ENCODE measurements at regions not wholly inside any gene's neighbourhood (a gene's known extent, or its start where the extent isn't known, plus 50 kb on each side); places are given as distances from the start of the nearest gene placed in this dataset.

DNA sequence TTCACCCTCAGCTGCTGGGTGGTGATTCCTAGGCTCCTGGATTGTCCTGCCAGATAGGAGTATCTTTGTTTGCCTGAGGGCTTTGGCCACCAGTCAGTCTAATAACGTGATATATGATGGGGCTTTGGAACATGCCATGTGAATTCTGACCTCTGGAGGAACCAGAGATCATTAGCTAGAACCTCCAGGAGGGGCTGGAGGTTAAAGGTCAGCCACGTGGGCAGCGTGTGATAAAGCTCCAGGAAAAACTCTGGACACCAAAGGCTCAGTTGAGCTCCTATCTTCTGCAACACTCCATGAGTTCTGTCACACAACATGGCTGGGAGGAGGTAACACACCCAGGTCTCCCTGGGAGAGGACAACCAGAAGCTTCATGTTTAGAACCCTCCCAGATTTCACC is 251.1 kb downstream of the DAD1 start:
- DNase-seq (ENCODE audit: low read depth in 2 of 2): no peak

DNA sequence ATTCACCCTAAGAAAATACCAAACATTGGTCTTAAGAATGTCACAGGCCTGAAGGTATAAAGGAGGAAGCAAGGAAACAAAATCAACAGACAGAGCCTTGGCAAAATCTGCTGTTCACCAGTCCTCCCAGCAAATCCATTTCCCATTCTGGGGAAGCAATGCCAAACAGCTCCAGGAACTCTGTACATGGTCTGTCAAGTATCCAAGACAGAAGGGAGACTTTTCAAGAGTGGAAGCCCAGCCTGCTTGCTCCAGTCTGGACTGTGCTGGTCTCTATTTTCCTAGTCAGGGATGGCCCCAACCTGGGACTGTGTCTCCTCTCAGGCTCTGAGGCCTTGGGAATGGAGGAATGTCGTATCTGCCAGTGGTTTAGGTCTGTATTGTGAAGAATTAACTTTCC is 251.5 kb downstream of the DAD1 start:
- no peak for DNase-seq (ENCODE audit: low read depth in 2 of 2)

DNA sequence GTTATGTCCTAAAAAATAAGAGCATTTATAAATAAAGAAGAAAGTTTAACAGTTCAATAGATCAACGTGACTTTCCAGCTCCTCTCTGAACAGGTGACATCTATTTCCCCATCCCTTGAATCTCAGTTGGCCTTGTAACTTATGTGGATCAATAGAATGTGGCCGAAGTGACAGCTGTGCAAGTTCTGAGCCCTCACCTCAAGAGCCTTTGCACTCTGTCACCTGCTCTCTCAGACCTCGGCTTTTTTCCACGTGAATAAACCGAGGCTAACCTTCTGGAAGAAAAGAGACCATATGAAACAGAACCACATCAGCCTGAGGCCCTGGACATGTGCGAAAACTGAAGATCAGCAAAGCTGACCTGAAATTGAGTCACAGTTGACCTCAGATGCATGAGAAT is 253.0 kb downstream of the DAD1 start:
- no peak for DNase-seq (ENCODE audit: low read depth in 2 of 2)

DNA sequence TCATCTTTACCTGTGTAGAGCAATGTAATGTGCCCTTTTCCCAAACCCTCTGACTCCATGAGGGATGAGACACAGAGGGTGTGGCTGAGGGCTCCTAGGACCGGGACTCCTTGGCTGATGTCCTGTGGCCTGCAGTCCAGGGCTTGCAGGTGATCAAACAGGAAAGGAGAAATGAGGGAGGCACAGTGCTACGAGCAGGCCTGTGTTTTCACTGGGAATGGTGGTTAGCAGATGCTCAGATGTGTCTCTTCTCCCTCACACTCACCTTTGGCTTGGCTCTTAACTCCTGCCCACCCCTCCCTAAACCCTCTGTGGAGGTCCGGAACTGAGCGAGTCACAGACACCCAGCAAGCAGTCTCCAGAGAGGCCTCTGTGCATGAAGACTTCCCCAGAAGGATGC is 254.4 kb downstream of the DAD1 start:
- DNase-seq (ENCODE audit: low read depth in 2 of 2): no peak

DNA sequence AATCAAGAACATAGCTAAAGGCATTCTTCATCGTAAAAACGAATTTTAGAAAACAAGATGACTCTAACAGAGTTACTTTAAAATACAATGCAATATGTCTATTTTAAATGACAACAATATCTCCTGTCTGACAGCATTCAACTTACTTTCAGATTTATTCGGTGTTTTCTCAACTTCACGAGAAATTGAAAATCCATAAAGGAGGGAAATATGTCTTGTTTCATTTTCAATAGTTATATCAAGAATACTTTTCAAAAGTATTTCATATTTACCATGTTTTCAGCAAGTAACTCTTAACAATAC is 254.8 kb downstream of the DAD1 start:
- DNase-seq (ENCODE audit: low read depth in 2 of 2): no peak

DNA sequence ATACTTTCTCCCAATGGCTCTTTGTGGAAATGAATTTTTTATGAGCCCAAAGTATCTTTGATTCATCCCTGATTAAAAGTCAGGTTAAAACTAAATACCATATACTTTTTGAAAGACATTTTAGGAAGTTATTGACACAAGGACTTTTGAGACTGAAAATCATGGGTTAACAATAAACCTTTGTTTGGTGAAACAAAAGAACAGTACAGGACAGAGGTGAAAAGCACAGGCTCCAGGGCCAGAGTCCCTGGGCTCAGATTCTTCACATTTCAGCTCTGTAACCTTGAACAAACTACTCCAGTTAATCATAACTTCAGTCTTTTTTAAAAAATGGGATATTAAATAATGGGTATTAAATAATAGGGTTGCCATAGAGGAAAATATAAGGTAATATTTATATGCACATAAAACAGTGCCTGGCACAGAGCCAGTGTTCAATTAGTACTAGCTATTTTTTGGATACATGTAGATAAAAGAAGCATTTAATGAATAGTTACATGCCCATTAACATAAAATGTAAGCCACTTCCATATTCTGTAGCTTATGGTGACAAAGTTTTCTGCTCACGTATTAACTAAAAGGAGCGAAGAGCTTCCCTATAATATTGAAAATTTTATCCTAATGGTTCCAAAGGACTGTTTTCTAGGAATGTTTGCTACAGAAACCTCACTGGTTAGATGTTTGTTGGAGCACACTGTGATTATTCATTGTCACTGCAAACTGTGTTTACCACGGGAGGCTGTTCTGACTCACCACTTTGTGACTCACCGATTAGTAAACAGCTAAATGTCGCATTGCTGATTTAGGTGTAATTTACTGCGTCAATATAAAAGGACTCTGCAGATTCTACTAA is 255.4 kb downstream of the DAD1 start:
- DNase-seq (ENCODE audit: low read depth in 2 of 2): no peak

DNA sequence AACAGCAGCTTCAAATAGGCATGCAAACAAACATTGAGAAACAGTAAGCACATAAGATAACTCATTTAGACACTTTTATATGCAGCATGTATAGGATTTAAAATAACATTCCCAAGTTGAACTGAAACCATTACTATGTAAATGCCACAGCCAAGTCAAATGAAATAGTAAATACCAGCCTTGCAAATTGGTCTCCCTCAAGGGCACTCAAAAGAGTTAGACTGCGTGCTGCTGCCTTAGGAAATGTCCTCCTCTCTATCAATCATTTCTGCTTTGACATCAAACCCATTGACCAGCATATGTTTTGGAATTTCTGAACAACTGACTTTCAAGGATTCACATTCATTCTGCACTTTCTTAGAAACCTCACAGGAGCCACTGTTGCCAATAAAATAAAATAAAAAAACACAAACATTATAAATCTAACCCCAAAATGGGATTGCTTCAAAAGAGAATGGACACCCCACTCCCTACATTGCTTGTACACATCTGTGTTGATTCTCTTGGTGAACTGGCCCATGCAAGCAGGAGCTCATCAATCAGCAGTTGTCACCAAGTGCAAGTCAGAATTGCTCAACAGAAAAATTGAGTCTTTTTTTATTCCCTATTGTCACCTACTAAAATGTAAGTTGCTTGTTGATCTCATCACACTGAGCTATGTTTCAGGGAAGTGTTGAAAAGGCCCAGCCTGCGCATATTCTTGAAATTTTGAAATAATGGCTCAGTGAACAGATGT is 256.2 kb downstream of the DAD1 start:
- no peak for DNase-seq (ENCODE audit: low read depth in 2 of 2)

DNA sequence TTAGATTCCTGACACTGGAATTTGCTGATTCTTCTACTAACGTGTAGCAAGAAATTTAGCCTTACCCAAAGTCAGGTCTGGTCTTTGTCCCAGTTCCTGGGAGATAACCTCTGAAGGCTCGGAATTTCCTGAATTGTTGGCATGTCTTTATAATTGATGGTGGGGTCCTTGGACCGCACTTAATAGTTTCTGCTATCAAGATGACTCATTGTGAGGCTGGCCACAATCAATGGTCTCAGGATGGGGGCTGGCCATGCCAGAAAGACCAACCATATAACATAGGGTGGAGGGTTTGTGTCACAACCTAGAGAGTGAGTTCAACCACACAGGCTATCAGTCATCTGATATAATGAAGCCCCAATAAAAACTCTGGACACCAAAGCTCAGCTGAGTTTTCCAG is 259.7 kb downstream of the DAD1 start:
- no peak for DNase-seq (ENCODE audit: low read depth in 2 of 2)

DNA sequence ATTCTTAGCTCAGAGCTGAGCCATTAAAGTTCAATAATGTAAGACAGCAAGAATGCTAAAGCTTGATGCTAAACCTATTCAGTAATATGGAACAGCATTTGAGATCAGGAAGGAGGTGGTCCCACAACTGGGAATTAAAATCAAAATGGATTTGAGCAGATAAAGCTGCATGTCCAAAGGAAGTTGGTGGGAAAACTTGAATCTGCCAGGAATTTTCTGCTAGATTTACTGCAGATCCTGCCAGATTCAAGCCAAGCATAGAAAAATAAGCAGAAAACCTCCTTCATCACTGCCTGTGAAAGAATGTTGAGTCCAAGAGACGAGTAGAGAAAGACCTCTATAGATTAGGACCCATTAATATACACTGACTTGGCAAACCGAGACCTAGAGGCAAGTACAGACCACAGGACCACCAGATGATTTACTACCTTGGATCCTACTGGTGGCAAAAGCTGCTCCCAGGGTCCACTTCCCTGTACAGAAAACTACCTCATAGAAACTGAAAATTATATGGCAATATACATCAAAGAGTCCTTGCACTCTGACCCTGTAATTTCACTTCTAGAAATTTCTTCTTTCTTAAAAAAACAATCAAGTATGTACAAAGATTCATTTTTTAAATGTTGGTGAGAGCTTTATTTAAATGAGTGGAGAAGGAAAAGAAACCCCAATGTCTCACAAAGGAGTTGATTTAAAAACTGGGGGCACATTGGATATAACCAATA is 263.2 kb downstream of the DAD1 start:
- no peak for DNase-seq (ENCODE audit: low read depth in 2 of 2)

DNA sequence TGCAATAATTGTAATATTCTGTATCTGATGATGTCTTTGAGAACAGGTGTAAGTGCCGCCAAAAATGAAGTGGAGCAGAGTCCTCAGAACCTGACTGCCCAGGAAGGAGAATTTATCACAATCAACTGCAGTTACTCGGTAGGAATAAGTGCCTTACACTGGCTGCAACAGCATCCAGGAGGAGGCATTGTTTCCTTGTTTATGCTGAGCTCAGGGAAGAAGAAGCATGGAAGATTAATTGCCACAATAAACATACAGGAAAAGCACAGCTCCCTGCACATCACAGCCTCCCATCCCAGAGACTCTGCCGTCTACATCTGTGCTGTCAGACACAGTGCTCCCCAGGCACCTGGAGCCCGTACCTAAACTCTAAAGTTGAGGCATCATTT is 268.7 kb downstream of the DAD1 start:
- no peak for DNase-seq (ENCODE audit: low read depth in 2 of 2)

DNA sequence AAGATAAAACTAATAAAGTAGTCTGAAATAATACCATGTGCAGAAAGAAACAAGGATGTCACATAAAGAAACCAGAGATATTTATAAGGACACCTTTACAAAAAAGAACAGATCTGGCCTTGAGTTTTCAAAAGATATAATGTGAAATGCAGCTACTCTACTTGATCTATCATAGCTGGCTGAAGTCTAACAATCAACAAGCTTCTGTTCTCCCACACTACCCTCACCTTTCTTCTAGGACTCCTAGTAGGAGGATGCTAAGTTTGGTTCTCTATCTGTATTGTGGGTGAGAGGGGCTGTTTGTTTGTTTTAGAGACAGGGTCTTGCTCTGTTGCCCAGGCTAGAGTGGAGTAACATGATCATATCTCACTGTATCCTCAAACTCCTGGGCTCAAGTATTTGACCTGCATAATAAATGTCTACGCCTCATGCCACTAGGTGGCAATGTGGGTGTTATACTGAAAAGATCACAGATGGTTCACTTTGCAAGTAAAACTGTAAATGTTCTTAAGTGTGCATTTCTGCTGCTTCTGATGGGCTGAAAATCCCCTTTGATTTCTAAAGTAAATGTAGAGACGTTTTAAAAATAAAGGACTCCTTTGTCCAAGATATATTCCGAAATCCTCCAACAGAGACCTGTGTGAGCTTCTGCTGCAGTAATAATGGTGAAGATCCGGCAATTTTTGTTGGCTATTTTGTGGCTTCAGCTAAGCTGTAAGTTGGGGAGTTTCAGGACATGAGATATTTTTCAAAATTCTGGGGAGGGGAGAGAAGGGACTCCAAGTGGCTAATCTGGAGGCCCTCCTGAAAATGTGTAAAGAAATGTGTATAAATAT is 269.3 kb downstream of the DAD1 start:
- DNase-seq (ENCODE audit: low read depth in 2 of 2): no peak

DNA sequence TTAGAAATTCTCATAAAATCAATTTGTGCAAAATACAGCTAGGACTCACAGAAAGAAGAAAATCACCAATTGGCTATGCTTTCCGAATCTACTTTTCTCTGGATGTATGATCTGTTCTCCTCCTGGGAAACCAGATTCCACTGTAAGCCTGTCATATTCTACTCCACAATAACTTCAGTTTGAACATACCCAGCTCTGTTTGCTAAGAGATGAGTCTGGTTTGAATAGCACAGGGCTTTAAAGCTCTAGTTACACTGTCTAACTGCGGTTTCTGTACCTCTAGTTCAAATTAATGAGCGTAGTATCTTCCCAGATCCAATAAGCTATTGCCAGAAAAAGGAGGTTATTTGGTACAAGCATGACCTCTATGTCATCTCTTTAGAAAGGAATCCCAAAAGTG is 270.1 kb downstream of the DAD1 start:
- DNase-seq (ENCODE audit: low read depth in 2 of 2): no peak

DNA sequence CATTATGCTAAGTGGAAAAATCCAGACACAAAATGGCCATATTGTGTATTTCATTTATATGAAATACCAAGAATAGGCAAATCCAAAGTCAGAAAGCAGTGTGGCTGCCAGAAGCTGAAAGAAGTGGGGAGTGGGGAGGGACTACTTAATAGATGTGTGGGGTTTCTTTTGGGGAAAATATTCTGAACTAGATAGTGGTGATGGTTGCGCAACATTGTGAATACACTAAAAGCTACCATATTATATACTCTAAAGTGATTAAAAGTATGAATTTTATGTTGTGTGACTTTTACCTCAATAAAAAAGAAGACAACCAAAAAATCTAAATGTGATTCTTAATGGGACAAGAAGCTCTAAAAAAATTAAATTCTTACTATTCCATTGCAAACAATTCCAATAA is 272.6 kb downstream of the DAD1 start:
- no peak for DNase-seq (ENCODE audit: low read depth in 2 of 2)

DNA sequence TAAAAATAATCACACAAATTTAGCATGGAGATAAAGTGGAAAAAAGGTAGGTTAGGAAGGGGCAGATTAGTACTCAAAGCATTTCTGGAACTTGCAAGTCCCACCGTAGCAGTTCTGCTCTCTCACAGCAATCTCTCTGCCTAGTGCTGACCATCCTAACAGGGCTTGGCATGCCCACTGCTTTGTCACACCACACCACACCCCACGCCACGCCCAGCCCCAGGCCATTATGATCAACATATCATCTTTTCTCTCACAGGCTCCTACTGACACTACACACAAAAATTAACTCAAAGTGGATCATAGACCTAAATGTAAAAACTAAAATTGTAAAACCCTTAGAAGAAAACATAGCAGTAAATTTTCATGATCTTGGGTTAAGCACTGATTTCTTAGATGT is 273.7 kb downstream of the DAD1 start:
- no peak for DNase-seq (ENCODE audit: low read depth in 2 of 2)

DNA sequence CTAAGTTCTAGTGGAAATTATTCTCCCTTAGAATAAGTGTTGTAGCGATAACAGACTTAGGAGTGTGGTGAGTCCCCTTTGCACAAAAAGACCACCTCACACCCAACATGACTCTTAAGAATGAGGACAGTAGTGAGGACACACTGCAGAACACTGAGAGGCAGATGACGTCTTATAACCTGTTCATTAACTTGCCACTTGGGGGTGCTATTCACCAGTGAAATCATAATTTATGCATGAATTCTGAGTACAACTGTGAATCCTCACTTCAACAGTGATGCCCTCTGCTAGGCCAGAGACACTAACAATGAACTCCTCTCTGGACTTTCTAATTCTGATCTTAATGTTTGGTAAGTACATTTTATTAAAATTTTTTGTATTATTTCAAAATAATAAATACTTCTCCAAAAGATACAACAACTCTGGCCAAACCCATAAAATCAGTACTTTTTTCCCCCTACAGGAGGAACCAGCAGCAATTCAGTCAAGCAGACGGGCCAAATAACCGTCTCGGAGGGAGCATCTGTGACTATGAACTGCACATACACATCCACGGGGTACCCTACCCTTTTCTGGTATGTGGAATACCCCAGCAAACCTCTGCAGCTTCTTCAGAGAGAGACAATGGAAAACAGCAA is 274.7 kb downstream of the DAD1 start:
- no peak for DNase-seq (ENCODE audit: low read depth in 2 of 2)

DNA sequence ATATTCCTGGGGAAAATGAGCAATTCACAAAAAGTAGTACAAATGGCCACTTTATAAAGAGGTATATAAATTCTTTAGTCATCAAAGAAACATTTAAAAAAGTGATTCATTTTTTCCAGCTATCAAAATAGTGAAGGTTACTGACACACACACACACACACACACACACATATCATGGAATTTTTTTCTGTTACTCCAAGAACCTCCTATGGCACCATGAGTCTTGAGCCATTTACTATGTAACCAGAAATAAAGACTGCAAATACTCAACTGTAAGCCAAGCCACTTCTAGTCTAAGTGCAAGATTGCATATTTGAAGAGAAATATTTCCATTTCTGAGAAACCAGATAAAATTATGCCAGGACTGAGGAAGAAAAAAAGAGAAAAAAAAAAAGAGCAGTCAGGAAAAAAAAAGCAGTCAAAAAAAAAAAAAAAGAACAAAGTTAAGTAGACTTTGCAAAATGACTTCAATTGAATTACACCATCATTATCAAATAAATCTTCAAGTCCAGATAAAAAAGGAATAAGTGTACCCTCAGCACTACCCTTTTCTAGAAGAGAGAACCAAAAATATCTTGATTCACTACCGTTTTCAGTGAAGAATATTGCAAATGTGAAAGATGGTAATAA is 275.7 kb downstream of the DAD1 start:
- no peak for DNase-seq (ENCODE audit: low read depth in 2 of 2)

DNA sequence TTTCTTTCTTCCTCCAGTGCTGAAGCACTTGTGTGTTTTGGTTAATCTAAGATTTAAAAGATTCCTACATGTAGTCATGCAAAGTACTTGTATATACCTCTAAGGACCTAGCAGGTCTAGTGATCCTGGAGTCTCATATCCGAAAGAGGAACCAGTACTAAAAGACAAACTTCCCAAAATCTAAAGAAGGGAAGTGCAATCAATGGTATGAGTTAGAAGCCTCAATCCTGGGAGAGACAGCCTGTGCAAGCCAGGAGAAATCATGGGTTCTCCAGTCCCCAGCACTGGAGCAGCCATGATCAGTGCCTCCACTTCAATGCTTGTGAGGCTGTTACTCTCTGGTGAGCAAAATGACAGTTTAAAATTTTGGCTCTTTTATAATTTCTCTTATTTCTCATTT is 277.4 kb downstream of the DAD1 start:
- DNase-seq (ENCODE audit: low read depth in 2 of 2): no peak

DNA sequence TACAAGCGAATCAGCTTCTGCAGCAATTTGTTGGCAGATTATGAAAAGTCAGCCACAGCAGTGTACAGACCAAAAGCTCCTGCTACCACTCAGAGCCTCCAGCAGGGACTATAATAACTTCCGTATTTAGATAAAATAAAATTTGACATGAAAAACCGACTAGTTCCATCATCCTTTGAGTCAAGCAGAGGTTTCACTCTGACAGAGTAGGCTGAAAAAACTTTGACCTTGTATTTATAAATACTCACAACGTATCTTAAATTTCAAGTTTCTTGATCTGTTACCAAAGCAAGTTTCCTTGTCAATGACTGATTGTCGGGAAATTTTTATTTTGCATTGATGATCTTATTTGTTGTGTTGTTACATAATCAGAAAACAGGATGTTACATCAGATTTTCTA is 283.4 kb downstream of the DAD1 start:
- no peak for DNase-seq (ENCODE audit: low read depth in 2 of 2)

DNA sequence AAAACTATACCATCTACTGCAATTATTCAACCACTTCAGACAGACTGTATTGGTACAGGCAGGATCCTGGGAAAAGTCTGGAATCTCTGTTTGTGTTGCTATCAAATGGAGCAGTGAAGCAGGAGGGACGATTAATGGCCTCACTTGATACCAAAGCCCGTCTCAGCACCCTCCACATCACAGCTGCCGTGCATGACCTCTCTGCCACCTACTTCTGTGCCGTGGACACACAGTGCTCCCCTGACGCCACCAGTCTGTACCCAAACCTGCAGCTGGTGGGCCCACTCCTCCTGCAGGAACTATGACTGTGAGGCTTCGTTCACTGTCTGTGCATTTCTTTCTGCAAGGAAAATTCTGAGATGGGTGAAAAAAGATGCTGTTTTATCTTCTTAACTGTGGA is 284.7 kb downstream of the DAD1 start:
- DNase-seq (ENCODE audit: low read depth in 2 of 2): no peak

DNA sequence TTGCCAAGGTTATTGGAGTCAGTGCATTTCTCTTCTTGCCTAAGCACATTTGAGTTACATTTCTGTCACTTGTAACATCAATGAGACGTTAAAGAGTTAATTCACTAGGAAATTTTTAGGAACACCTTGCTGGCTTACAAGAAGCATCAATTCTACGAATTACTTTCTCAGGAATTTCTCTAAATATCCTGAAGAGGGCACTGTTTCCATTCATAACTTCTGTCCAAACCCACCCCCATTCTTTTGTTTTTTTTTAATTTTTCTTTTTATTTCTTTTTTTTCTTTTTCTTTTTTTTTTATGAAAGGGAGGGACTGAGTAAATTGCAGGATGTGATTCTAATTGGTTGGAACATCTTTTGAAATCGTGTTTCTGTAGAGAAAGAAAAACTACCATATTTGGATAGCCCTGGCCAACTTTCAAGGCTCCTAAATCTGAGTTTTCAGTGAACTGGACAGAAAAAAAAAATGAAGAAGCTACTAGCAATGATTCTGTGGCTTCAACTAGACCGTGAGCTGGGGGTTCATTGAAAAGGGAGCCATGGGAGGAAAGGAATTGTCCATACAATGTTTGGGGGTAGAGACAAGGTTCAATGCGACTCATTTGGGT is 285.3 kb downstream of the DAD1 start:
- DNase-seq (ENCODE audit: low read depth in 2 of 2): no peak

DNA sequence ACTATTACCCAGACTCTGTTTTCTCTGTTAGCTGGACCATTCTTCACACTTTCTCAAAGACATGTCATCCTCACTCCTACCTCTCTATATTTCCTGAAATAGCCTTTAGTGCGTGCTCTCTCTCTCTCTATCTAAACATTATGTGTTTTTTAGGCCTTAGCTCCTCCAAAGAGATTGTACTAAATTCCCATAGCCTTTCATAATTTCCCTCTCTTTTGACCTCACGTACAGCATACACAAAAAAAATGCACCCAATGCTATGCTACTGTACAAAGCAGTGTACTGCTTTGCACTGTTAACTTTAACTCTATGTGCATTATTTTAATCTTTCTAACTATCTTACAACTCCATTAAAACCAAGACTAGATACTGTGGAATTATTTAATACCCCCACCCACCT is 288.4 kb downstream of the DAD1 start:
- DNase-seq (ENCODE audit: low read depth in 2 of 2): no peak

Data from stimulated activated CD4-positive, alpha-beta T cell treated with anti-CD3 and anti-CD28 coated beads, Interleukin-15, amount 100 ng/mL, for 48 hours (primary cell).